H1 (cell line): ENCODE measurements at regions not wholly inside any gene's neighbourhood (a gene's known extent, or its start where the extent isn't known, plus 50 kb on each side); places are given as distances from the start of the nearest gene placed in this dataset.

Experiments used
- CBX8 ChIP-seq: fragments of 300-800, 300-1000 bp; sonication (generic); IDR thresholded peaks from 2 replicates; pipeline ENCODE4 v1.7.1; 2016; ENCODE audit warnings: low read depth, low read length, borderline replicate concordance
- TF ChIP-seq, protein P1 (sequence below): fragments of 300-600 bp; sonication (generic); IDR thresholded peaks from 2 replicates; pipeline ENCODE4 v1.7.1; 2012; ENCODE audit warnings: low read length, moderate library complexity, mild to moderate bottlenecking, inconsistent platforms; ENCODE audit not compliant: insufficient replicate concordance

DNA sequence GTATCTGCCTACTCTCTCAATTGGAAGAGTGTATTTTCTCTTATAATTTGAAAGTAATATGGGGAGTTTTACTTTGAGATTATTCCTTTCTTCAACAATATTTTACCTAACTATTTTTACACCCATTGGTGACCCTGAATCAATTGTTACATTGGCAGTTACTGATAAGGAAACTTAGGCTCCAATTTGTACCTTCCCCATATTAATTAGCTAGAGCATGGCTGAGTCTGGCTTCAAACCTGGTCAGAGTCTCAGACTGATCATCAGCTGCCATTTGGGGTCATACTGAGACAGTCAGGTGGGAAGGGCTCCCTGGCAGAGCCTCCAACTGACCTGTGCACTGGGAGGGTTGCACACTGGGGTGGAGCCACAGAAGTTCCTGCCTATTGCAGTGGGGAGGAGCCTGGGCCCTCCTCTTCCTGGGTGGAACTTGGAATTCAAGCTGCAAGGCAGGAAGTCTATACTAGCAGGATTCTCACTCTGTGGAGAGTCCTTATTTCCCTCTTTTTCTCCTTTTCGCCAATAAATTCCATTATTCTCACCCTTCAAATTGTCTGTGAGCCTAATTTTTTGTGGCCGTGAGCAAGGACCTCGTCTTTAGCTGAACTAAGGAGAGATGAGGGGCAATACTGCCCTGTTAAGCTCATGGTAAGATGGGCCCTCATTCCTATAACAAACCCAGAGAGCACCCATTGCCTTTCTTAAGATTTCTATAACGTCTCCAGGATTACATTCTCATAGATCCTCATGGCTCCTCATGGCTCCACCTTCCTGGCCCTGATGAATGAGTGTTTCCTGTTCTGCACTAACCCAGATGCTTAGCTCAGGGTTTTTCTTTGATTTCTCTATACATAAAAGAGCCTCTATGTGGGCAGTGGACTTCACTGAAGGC lies 285.1 kb downstream of the ADGB start (continued):
- TF ChIP-seq, protein P1, sequence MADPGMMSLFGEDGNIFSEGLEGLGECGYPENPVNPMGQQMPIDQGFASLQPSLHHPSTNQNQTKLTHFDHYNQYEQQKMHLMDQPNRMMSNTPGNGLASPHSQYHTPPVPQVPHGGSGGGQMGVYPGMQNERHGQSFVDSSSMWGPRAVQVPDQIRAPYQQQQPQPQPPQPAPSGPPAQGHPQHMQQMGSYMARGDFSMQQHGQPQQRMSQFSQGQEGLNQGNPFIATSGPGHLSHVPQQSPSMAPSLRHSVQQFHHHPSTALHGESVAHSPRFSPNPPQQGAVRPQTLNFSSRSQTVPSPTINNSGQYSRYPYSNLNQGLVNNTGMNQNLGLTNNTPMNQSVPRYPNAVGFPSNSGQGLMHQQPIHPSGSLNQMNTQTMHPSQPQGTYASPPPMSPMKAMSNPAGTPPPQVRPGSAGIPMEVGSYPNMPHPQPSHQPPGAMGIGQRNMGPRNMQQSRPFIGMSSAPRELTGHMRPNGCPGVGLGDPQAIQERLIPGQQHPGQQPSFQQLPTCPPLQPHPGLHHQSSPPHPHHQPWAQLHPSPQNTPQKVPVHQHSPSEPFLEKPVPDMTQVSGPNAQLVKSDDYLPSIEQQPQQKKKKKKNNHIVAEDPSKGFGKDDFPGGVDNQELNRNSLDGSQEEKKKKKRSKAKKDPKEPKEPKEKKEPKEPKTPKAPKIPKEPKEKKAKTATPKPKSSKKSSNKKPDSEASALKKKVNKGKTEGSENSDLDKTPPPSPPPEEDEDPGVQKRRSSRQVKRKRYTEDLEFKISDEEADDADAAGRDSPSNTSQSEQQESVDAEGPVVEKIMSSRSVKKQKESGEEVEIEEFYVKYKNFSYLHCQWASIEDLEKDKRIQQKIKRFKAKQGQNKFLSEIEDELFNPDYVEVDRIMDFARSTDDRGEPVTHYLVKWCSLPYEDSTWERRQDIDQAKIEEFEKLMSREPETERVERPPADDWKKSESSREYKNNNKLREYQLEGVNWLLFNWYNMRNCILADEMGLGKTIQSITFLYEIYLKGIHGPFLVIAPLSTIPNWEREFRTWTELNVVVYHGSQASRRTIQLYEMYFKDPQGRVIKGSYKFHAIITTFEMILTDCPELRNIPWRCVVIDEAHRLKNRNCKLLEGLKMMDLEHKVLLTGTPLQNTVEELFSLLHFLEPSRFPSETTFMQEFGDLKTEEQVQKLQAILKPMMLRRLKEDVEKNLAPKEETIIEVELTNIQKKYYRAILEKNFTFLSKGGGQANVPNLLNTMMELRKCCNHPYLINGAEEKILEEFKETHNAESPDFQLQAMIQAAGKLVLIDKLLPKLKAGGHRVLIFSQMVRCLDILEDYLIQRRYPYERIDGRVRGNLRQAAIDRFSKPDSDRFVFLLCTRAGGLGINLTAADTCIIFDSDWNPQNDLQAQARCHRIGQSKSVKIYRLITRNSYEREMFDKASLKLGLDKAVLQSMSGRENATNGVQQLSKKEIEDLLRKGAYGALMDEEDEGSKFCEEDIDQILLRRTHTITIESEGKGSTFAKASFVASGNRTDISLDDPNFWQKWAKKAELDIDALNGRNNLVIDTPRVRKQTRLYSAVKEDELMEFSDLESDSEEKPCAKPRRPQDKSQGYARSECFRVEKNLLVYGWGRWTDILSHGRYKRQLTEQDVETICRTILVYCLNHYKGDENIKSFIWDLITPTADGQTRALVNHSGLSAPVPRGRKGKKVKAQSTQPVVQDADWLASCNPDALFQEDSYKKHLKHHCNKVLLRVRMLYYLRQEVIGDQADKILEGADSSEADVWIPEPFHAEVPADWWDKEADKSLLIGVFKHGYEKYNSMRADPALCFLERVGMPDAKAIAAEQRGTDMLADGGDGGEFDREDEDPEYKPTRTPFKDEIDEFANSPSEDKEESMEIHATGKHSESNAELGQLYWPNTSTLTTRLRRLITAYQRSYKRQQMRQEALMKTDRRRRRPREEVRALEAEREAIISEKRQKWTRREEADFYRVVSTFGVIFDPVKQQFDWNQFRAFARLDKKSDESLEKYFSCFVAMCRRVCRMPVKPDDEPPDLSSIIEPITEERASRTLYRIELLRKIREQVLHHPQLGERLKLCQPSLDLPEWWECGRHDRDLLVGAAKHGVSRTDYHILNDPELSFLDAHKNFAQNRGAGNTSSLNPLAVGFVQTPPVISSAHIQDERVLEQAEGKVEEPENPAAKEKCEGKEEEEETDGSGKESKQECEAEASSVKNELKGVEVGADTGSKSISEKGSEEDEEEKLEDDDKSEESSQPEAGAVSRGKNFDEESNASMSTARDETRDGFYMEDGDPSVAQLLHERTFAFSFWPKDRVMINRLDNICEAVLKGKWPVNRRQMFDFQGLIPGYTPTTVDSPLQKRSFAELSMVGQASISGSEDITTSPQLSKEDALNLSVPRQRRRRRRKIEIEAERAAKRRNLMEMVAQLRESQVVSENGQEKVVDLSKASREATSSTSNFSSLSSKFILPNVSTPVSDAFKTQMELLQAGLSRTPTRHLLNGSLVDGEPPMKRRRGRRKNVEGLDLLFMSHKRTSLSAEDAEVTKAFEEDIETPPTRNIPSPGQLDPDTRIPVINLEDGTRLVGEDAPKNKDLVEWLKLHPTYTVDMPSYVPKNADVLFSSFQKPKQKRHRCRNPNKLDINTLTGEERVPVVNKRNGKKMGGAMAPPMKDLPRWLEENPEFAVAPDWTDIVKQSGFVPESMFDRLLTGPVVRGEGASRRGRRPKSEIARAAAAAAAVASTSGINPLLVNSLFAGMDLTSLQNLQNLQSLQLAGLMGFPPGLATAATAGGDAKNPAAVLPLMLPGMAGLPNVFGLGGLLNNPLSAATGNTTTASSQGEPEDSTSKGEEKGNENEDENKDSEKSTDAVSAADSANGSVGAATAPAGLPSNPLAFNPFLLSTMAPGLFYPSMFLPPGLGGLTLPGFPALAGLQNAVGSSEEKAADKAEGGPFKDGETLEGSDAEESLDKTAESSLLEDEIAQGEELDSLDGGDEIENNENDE, result no peak
- no peak for TF ChIP-seq CBX8
- TF ChIP-seq, all 59 proteins: peak for 0
